PFSK-1 (cell line): ENCODE measurements at regions not wholly inside any gene's neighbourhood (a gene's known extent, or its start where the extent isn't known, plus 50 kb on each side); places are given as distances from the start of the nearest gene placed in this dataset.

Source experiments
- FOXP2 ChIP-seq: optimal IDR thresholded peaks from 2 replicates; pipeline ENCODE3; 2011; ENCODE audit warnings: borderline replicate concordance, control low read depth, inconsistent platforms; ENCODE audit not compliant: insufficient read depth; ENCODE audit errors: extremely low read length, extremely low read depth
- POLR2AphosphoS5 ChIP-seq: IDR thresholded peaks from 2 replicates; pipeline ENCODE4 v1.6.1; 2012; ENCODE audit warnings: low read depth, mild to moderate bottlenecking, control low read depth, low read length, moderate library complexity
- REST ChIP-seq, 2 experiments: IDR thresholded peaks; 2 replicates each; pipeline versions ENCODE4 v1.6.1 to v1.8.0; 2011 to 2012; ENCODE audit warnings: low read depth in 2 of 2, low read length in 2 of 2, control low read depth in 1 of 2, inconsistent platforms in 1 of 2, mild to moderate bottlenecking in 1 of 2, moderate library complexity in 1 of 2; ENCODE audit not compliant: insufficient read depth in 1 of 2
- SIN3A ChIP-seq: IDR thresholded peaks from 2 replicates; pipeline ENCODE4 v1.6.1; 2012; ENCODE audit warnings: mild to moderate bottlenecking, low read length, moderate library complexity, borderline replicate concordance; ENCODE audit not compliant: insufficient read depth
- TAF1 ChIP-seq: IDR thresholded peaks from 2 replicates; pipeline ENCODE4 v1.6.1; 2012; ENCODE audit warnings: low read length, control low read depth, borderline replicate concordance; ENCODE audit not compliant: insufficient read depth

GRCh38 chr22:48177631-48178030 is 1415.2 kb downstream of the TBC1D22A start:
- TF ChIP-seq TAF1 (no peak), FOXP2 (no peak), POLR2AphosphoS5 (no peak), REST (IDR thresholded peaks at IDR 0.05; ENCODE audit: insufficient read depth in 1 of 2, low read depth in 2 of 2, low read length in 2 of 2) (no peak), SIN3A (no peak)

GRCh38 chr22:48175721-48176120 is 1413.3 kb downstream of the TBC1D22A start:
- TF ChIP-seq FOXP2 (no peak), REST (IDR thresholded peaks at IDR 0.05; ENCODE audit: insufficient read depth in 1 of 2, low read depth in 2 of 2, low read length in 2 of 2) (no peak), POLR2AphosphoS5 (no peak), TAF1 (no peak), SIN3A (no peak)

- TF ChIP-seq POLR2AphosphoS5 (no peak), REST (IDR thresholded peaks at IDR 0.05; ENCODE audit: insufficient read depth in 1 of 2, low read depth in 2 of 2, low read length in 2 of 2) (no peak), FOXP2 (no peak), SIN3A (no peak), TAF1 (no peak)
Observed at GRCh38 chr22:48173773-48174160, 1411.3 kb downstream of the TBC1D22A start.

- TF ChIP-seq REST (IDR thresholded peaks at IDR 0.05; ENCODE audit: insufficient read depth in 1 of 2, low read depth in 2 of 2, low read length in 2 of 2) (no peak), SIN3A (no peak), FOXP2 (no peak)
Observed at GRCh38 chr22:48173061-48173772, 1410.8 kb downstream of the TBC1D22A start.

- TF ChIP-seq REST (IDR thresholded peaks at IDR 0.05; ENCODE audit: insufficient read depth in 1 of 2, low read depth in 2 of 2, low read length in 2 of 2): no peak
- TF ChIP-seq TAF1: no peak
- no peak for TF ChIP-seq POLR2AphosphoS5
- TF ChIP-seq SIN3A: no peak
- no peak for TF ChIP-seq FOXP2
Observed at GRCh38 chr22:48171271-48171691, 1408.8 kb downstream of the TBC1D22A start.
